HG02840 (cell line): ENCODE measurements at regions not wholly inside any gene's neighbourhood (a gene's known extent, or its start where the extent isn't known, plus 50 kb on each side); places are given as distances from the start of the nearest gene placed in this dataset.

Source experiments
- ATAC-seq: cut with Tn5 transposase; IDR thresholded peaks from one replicate; pipeline ENCODE4 v1.9.1; 2021; ENCODE audit warnings: mild to moderate bottlenecking, moderate library complexity, moderate number of reproducible peaks; ENCODE audit not compliant: unreplicated experiment, low FRiP score

DNA sequence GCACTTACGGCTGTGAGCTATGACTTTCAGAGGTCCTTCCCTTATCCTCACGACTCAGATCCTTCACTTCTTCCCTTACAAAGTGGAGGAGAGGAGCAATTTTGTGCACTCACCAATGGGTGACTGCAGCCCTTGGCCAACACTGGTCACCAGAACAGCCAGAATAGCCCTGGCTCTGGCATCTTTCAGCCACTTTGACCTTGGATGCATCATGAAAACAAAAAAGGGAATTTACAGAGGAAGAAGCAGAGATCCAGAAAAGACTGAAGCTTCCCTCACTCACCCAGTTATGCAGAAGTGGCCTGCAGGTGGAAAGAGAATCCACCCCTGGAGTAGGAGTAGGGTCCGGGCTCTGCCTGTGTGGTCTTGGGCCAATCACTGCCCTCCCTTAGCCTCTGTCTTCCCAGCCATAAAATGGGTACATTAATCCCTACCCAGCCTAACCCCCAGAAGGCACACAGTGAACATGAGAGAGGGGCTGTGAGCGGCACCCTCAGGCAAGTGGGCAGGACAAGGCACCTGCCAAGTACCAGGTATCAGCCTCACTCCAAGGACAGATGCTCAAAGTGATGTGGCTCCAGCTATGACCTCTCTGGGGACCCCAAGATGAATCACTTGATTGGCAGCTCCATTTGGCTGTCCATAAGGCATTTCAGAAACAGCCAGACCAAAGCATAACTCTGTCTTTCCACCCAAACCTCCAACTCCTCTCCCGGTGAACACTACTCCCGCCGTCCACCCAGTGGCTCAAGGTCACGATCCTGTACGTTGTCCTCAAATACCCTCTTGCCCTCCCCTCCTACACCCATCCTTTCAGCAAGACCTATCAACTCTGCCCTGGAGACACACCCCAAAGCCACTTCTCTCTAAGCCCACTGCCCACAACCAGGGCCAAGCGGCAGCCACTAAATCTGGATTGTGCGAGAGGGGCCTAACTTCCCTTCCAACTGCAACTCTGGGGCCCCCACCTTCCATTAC, 129.8 kb upstream of the ZMIZ1 start:
- no peak for ATAC-seq

DNA sequence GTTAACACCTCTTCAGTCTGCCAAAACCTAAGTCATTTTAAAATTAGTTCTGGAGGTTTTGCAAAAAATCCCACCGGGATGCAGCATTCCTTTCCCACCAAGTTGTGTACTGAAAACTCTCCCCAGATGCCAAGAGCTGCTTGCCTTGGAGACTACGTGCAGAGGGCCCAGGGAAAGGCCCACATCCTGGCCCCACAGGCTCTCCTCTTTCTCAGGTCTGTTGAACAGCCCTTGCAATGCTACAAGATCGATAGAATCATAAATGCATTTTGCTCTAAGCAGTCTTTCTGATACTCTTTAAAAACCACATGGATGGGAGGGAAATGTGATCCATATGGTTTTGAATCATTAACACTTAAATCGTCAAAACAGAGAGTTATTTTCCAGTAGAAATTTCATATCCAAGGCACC, 126.7 kb upstream of the ZMIZ1 start:
- no peak for ATAC-seq

DNA sequence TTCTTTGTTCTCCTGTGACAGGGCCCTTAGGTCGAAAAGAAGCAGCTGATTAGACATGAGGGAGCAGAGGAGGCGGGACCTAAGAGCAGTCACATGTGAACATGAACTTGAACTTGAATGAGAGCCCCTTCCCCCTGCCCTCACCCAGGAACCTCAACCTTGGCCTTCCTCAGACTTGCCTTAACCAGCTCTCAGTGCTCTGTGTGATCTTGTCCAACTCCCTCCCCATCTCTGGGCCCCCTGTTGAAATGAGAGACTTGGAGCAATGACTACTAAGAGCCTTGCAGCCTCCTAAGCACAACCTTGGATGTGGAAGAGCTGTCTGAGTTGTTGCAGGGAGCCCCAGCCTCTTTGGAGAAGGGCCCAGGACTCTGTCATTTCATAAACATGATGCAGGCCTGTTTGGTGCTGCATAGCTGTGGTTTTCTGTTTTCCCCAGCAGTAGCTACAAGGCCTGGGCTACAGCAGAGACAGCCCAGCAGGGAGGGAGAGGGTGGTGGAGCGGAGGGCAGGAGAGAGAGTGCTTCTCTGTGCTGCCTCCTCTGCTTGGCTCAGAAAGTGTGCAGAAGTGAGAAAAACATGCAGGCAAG, 123.9 kb upstream of the ZMIZ1 start:
- ATAC-seq: no peak

DNA sequence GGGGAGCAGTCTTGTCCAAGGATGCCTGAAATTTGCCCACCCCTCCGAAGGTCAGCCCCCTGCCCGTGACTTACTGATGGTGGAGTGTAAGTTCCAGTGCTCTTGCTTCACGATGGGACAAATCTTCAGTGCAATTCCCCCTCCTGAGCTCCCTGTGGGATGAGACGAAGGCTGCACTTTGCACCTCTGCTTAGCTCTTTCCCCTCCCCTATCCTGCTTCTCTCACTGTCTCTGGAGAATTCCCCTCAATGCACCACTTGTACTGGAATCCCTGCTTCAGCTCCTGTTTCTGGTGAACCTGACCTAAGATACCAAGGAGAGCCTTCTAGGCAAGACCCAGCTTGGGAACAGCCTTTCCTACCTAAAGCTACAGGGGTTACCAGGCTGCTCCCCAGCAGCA, 122.9 kb upstream of the ZMIZ1 start:
- no peak for ATAC-seq

DNA sequence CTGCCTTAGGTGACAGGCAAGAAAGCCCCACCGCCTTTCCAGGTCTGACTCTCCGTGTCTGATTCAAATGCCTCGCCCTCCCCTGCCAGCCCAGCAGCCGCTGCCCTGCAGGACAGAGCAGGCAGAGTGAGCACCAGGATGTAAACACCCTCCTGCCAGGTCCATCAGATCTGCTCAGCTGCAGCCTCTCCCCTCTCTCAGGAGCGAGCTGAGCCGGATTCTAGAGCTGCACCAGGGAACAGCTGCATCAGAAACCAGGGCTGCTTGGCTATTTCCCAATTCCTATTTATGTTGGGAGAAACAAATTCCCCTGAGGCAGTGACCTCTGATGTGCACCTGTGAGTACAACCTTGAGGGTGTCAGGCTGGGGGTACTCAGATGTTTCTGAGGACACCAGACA, 121.5 kb upstream of the ZMIZ1 start:
- no peak for ATAC-seq

DNA sequence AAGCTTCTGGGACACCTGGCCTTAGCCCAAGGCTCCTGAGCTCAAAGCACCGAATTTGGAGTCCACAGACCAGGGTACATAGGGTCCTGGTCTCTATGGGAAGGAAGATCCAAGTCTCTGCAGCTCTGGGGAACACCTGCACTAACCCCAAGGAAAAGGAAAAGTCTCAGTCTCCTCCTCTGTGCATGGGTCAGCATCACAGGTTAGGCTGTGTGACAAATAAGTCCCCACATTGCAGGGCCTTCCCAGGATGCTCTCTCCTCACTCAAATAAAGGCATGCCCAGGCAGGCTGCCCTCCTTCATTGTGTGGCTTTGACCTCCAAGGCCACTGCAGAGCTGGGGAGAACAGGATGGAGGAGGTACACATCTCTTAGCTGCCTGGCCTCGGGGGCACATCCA, 121.0 kb upstream of the ZMIZ1 start:
- no peak for ATAC-seq

DNA sequence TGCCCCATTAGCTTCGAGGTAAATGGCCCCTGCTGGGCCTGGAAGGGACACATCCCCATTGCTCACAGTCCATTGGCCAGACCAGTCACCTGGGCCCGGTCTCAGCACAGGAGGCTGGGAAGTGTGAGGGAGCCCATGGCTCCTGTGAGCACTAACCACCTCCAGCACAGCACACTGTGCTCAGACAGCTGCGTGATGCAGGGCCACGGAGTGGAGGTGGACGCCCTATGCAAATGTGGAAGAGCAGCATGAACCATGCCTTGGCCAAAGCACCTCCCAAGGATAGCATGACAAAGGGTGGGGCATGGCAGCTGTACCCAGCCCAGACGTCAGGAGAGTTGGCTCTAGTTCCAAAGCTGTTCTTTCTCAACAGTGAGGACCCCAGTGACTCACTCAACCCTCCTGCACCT, 120.1 kb upstream of the ZMIZ1 start:
- ATAC-seq: no peak

DNA sequence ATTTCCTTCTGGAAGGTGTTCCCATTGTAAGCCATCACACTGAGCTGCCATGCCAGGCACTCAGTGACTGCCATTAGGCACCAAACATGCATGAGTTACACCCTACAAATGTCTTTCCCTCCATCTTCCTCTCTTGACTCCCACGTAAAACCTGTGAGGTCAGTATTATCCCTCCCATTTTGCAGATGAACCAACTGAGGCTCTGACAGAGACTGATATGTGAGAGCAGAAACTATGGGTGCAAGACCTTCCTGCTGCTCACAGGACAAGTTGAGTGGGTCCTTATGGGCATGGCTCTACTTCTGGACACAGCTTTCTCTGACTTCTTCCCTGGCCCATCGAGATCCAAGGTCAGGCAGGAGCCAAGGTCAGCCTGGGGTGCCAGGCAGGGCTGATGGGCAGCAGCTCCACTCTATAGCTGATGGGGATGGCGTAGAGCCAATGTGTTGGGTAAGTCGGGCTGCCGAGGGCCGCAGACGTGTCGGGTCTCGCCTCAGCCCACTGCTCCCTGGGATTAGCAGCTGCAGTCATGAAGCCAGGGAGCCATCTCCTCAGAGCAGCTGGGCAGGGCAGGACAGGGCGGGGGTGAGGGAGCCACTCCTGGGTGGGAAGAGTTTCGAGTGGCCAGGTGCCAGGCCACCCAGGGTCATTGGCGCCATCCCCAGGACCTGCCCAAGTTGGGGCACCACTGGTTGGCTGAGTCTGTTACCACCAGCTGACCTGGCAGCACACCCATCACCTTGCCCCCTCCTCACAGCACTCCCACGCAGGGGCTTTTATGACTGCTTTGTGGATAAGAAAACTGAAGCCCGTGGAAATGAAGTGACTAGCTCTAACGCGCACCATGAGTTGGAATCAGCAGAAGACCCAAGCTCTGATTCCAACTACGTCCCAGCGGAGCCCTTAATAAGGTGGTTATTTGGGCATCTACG, 117.8 kb upstream of the ZMIZ1 start:
- no peak for ATAC-seq

DNA sequence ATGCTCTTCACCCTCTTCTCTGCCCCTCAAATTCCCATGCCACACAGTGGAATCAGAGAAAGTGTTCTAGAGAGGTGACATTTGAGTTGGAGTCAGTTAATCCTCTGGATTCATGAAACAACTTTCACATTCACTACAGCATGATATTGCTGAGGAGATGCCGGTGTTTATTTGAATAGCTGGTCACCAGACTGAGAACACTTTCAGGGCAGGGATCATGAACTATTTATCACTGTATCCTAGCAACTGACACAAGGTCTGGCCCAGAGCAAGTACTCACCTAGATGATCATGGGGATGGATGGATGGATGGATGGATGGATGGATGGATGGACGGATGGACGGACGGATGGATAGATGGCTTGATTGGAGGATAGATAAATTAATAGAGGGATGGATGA, 116.7 kb upstream of the ZMIZ1 start:
- no peak for ATAC-seq

DNA sequence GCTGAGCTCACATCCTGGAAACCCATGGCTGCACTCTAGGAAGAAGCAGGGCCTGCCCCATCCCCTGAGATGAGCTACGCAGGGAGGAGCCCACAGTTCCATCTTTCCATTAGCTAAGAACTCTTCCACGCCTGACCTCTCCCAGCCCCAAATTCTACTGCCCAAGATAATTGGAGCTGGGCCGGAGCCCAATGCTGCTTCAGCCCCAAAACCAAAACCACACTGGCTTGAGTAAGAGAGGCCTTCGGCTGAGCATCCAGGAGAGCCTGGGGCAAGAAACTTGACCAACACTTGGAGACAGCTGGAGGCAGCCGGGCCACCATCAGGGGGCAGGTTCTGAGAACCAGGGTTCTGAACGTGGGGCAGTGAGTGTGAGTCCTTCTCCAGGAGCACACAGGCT, 116.1 kb upstream of the ZMIZ1 start:
- no peak for ATAC-seq

DNA sequence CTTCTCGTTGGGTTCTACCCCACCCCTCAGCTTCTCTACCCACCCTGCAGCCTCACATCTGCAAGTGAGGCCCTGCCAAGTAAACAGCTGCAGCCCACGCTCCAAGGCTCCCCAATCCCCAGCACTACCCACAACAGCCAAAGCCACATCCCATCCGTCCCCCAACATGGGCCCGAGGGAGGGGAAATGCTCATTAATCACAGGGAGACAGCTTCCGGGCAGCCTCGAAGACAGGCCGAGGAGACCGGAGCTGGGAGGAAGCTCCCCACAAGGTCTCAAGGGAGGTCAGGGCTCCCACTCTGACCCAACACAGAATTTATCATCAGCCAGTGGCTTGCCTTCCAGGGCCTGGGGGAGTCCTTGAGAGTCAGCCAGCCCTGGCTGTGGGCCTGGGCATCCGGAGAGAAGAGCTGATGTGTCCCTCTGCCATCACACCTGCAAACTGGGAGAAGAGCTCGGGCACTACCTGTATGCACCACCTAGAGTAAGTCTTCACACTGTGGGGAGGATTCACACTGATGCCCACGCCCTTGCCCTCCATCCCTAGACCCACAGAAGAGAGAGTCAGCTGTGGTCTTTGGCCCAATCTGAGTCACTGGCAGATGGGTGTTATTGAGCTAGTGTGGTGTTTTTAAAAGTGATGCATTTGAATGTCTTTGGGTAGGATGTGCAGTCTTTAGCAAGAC, 115.5 kb upstream of the ZMIZ1 start:
- no peak for ATAC-seq

DNA sequence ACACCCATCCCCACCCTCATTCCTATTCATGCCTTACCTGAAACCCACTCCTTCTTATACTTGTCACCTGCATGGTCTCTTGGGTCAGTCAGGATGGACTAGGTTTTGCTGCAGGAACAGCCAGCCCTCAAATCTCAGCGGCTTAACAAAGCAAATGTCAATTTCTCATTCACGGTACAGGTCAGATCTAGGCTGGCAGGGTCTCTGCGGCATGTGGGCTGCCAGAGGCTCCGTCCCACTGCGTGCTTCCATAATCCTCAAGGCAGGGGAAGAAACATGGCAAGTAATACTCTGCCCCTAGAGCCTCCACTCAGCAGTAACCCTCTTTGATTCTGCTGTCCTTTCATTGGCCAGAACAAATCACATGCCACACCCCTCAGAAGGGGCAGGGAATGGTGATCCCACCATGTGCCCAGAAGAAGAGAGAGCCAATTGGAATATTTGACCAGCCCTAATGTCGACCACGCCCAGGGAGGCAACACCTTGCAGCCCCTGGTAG, 114.9 kb upstream of the ZMIZ1 start:
- no peak for ATAC-seq

DNA sequence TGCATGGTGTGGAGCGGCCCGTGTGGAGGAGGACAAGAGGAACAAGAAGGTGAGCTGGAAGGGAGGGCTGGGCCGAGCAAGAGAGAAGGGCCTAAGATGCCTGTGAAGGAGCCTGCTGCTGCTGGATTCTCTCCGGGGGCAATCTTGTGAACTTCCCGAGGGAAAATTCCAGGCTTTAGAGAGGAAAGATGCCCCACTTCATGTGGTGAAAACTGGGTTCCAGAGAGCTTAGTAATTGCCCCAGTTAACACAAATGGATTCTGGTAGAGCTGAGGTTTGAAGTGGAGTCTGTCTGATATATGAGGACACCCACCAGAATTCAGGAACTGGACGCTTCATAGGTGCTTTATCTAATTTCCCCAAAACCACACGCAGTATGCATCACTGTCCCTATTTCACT, 114.1 kb upstream of the ZMIZ1 start:
- no peak for ATAC-seq

DNA sequence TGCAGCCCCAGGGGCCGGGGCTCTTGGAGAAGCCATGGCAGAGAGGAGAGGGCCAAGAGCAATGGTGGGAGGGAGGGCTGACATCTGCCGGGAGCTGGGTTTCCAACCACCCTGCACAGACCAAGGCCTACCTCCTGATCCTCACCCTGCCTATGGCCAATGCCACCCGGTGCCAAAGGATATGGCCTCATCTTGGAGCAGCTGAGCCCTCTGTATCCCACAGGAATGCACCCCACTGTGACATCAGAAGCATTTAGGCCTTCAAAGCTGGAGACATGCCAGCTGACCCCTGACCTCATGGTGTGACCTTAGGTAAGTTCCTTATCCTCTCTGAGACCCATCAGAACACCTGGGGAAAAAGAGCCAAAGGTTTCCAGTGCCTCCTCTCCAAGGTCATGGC, 113.6 kb upstream of the ZMIZ1 start:
- ATAC-seq: no peak

DNA sequence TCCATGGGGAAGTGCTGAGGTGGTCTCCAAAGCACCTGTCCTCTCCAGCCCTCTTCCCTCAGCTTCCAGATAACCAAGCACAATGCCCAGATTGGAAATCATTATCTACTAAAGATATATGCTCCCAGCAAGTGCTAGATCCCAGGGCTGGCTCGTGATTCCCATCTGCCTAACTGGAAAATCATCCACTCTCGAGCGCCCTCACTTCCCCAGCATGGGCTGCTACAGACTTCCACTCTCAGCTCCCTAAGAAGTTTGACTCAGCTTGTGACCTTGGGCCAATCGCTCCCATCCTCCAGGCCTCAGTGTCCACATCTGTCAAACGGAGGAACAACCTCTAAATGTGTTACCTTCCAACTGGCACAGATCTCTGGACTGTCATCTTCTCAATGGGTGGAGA, 112.4 kb upstream of the ZMIZ1 start:
- no peak for ATAC-seq

DNA sequence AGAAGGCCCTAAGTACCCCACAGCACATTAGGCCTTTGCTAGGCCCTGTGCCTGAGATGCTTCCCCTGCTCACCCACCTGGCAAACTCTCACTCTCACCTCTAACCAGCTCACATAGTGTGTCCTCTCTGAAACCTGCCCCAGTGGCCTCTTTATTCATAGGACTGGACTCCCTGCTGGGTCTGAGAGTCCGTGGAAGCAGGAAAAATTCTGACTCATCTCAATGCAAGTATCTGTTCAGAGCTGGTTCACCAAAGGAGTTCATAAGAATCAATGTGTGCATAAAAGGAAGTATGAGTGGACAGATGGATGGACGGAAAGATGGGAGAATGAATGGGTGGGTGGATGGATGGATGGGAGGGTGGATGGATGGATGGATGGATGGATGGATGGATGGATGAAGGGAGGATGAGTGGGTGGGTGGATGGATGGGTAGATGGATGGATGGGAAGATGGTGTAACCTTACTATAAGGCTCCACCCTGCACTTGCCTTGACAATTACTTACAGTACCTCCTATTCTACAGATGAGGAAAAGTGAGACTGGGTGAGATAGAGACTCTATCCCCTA, 111.2 kb upstream of the ZMIZ1 start:
- no peak for ATAC-seq

DNA sequence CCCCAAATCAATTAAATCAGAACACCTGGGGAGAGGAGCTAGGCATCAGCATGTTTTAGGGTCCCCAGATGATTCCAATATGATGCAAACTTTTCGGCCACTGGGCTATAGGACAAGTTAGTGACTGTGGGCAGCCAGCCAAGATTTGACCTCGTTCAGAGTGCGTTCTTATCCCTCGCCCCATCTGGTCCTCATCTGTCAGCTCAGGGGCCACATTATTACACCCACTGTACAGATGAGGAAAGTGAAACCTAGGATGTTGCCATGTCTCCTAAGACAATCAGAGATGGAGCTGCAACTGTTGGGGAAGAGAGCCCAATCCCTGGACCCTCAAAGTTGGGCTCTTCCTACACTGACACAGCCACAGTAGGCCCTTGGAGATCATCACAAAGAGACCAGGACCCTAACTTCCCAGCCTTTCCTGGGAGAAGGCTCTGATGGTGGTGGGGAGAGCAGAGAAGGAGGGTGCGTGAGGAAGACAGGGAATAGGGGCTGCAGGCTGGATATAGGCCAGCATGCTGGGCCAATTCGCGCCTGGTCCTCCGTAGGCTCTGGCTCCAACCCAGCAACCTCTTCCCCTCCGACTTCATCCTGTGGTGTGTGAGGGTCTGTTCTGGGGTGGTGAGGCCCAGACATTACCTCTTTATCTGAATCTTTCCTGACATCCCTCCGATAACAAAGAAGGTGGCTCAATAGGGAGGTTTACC, 109.4 kb upstream of the ZMIZ1 start:
- no peak for ATAC-seq

DNA sequence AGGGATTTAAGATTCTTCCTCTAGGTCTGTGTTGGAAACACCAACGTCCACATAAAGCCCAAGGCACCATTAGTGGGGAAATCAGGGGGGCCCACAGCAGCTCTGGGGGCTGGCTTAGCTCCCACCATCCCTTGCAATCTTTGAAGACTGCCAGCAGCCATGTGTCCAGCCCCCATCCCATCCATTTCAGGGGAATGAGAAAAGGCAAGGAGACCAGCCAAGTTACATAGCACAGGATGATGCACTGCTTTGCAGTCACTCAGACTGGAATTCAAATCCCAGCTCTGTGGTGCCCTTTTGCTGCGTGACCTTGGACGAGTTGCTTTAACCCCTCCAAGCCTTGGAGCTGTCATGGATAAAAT, 108.9 kb upstream of the ZMIZ1 start:
- ATAC-seq: no peak

DNA sequence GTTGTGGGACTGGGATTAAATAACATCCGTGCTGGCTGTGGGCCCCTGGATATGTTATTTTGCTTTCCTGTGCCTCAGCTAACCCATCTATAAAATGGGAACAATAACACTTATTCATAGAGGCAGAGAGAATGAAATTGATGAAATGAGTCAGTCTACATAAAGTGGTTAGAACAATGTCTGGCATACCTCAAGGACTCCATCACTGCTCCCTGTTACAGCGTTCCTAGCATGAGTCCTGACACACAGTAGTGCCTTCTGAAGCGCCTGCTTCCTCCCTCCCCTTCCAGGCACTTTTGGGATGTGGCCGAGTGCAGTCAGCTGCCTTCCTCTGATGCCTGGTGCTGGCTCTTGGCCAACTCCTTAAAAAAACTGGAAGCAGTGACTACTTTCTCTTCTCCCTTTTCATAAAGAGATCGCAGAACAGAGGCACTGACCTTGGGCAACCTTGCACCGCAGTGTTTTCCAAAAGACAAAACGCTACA, 108.4 kb upstream of the ZMIZ1 start:
- no peak for ATAC-seq
